Renal cortical epithelial cell (primary cell): ENCODE measurements at regions not wholly inside any gene's neighbourhood (a gene's known extent, or its start where the extent isn't known, plus 50 kb on each side); places are given as distances from the start of the nearest gene placed in this dataset.
A peak's percentile ranks its signal among the peaks of the same experiment; 100 is the strongest.
"Not testable (repeated sequence)": the region's sequence is repeated elsewhere in the genome, so short reads cannot be mapped to it uniquely, and the experiment has no call there.

Experiments used
- DNase-seq: peaks from one replicate; pipeline ENCODE4 v3.0.0-alpha.2; 2011; ENCODE audit warnings: low read depth

- DNase-seq: no peak
Observed at GRCh38 chr10:6695519-6695918, 115.4 kb upstream of the PRKCQ start.

- peak; percentile 77 for DNase-seq
Observed at GRCh38 chr10:6694447-6695140, 114.5 kb upstream of the PRKCQ start.

GRCh38 chr10:6692856-6693255 lies 112.8 kb upstream of the PRKCQ start:
- no peak for DNase-seq

DNA sequence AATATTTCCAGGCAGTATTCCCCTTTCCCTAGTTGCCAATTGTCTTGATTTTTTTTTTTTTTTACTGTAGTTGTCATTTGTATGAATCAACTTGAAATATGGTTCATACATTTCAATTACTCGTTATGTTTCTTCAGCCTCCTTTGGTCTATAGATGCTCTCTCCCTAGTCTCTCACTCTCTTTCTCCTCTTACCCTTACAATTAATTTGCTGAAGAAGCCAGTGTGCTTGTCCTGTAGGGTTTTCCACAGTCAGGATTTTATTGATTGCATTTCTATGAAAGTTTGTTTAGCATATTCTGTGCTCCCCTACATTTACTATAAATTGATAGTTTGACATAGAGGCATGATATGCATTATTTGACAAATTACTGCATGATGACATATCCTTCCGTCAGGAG lies 112.0 kb upstream of the PRKCQ start:
- DNase-seq: no peak

DNA sequence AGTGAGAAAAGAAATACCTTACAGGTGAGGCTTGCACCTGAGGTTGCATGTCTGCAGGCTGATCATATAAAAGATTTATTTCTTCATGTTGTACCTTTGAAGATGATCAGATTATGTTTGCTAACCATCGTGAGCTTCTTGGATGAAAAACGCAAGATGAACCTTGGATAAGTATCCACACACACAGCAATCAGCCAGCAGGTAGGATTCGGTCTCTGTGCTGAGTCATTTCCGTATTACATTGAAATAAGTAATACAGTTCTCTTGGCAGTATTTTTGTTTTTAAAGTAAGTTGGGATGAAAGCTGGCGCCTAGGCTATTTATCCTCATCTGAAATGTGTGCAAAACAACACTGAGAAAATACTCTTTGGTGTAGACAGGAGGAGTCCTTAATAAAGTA lies 109.0 kb upstream of the PRKCQ start:
- DNase-seq: peak; percentile 11

- no peak for DNase-seq
Observed at GRCh38 chr10:6680735-6681134, 100.7 kb upstream of the PRKCQ start.

DNA sequence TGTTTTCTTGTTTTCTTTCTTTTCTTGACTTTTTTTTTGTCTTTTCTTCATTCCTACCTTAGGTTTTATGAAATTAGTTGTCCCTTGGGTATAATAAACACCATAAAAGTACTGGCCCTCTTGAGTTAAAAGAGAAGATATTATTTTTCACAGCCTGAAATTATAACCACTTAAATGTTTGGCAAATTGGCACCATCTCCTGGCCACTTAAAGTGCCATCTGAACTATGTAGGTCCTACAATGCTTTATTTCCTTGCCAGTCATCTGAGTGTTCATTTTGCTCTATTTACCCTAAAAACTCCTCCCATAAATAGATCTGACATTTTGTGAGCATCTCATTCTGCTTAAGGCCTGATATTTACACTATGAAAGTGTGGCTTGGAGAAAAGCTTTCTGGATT lies 98.9 kb upstream of the PRKCQ start:
- no peak for DNase-seq

- peak; percentile 45 for DNase-seq
Observed at GRCh38 chr10:6678211-6678803, 98.2 kb upstream of the PRKCQ start.

DNA sequence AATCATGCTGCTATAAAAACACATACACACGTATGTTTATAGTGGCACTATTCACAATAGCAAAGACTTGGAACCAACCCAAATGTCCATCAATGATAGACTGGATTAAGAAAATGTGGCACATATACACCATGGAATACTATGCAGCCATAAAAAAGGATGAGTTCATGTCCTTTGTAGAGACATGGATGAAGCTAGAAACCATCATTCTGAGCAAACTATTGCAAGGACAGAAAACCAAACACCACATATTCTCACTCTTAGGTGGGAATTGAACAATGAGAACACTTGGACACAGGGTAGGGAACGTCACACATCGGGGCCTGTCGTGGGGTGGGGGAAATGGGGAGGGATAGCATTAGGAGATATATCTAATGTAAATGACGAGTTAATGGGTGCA lies 97.1 kb upstream of the PRKCQ start:
- not testable (repeated sequence) for DNase-seq

- no peak for DNase-seq
Observed at GRCh38 chr10:6674291-6674690, 94.2 kb upstream of the PRKCQ start.

- no peak for DNase-seq
Observed at GRCh38 chr10:6671976-6672375, 91.9 kb upstream of the PRKCQ start.

DNA sequence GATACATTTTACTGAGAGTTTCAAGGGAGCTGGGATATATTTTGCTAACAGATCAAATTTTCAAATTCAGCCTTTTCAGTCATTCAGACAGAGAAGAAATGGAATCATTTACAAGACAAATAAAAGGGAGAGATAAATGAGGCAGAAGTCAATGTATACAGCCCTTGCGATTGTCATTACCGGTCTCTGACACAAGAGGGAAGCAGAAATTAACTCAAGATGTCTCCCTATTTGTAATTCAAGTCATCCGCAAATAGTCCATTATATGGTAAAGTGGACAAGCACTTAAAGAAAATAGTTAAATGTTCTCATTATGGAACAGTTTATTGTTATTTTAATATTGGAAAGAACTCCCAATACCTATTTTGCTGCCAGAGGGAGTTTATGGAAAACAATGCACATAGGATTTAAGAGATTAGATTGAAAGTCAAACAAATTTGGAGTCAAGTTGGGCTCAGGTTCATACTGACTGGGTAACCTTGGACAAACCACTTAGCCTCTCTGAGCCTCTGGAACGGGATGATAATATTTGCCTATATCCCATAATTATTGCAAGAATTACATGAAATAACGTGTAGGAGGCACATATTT lies 89.3 kb upstream of the PRKCQ start:
- peak; percentile 71 for DNase-seq

- DNase-seq: peak; percentile 64
Observed at GRCh38 chr10:6667679-6668270, 87.7 kb upstream of the PRKCQ start.

DNA sequence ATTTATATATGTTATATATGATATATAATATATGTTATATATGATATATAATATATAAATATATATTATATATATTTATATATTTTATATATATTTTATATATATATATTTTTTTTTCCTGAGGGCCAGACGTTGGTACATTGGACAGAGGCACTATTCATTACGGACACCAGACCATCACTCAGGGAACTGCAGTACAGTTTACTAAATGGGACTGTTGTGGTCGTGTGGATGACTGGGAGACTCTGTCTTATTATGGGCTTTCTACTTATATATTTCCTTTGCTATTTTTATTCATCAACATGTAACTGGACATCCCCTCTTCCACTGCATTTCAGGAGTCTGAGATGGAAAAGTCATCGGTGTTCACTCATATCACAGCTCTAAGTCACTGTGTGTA lies 87.1 kb upstream of the PRKCQ start:
- DNase-seq: no peak

DNA sequence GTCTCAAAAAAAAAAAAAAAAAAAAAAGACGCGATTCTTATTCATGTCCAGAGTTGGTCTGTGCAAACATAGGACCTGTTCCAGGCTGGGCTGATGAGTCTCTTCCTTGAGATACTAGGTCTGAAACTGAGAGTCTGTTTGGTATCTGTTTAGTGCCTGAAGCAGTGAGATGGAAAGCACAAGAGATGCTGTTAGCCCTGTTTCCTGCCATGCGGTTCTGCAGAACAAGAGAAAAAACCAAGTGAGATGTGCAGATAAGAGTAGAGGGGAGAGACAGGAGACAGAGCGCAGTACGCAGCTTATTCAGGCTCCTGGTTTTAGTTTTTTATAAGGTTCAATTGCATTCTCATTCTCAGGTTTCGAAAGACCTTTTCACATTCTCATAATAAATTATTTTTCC lies 85.8 kb upstream of the PRKCQ start:
- no peak for DNase-seq

DNA sequence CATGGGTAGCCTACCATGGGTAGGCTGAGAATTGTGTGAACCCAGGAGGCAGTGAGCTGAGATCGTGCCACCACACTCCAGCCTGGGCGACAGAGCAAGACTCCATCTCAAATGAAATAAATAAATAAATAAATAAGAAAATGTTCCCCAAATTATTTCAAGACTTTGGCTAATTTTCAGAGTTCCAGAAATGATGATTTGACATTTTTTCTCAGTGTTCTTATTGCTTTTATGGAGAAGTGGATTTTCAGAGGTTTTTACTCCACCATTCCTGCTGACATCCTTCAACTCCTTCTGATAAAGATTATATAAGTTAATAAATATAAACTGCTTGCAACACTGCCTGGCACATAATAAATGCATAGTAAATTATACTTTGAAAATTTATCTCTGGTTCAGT lies 80.4 kb upstream of the PRKCQ start:
- no peak for DNase-seq

DNA sequence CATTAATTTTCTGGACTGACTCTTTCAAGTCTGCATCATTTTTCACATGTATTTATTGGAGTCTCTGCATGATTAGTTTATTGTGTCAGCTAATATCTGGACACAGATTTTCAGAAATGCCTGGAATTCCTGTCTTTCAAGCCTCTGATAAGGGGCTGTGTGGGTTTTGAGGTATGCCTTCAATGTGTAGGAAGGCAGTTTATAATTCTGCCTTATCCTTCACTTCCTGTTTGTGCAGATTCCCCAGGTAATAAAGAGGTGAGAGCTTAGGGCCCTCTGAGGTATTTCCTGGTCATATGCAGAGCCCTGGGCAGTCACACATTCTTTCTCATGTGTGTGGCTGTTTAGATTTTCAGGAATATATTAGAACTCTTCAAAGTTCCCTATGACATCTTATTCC lies 79.4 kb upstream of the PRKCQ start:
- DNase-seq: peak; percentile 44

DNA sequence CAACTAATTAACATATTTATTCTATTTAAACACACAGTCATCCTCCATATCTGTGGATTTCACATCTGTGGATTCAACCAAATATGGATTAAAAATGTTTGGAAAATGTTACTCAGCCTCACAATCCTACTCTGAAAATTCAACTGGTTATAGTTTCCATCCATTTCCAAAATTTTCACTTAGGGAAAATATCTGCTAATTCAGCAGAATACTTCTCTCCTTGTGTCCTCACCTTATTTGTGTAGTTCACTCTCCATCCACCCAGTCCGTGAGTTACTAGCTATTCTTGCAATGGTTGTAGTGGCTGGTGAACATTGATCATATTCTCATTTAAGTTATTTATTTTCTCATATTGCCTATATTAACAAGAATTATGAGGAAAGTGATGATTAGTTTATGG lies 77.6 kb upstream of the PRKCQ start:
- no peak for DNase-seq

- DNase-seq: no peak
Observed at GRCh38 chr10:6657196-6657595, 77.1 kb upstream of the PRKCQ start.

GRCh38 chr10:6654571-6654970 lies 74.5 kb upstream of the PRKCQ start:
- DNase-seq: no peak

- DNase-seq: no peak
Observed at GRCh38 chr10:6650586-6650985, 70.5 kb upstream of the PRKCQ start.

DNA sequence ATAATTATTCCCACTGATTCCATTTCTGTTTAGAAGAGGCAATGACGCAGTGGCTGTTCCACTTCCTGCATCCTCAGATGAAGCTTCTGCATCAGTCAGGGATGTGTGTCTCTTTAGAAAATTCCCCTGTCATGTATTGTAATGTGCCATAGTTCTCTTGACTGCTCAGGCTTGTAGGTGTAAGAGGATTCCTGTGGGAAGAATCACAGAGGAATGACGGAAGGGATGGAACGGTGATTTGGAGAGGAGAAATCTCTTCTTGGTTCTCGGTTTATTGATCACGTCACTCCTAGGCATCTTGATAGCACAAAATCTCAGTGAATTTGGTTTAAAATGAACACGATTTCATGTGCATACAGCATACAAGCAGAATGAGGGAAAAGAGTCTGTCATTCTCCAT lies 69.8 kb upstream of the PRKCQ start:
- peak; percentile 86 for DNase-seq
